Rectal smooth muscle tissue (tissue), 1 donor: ENCODE measurements at regions not wholly inside any gene's neighbourhood (a gene's known extent, or its start where the extent isn't known, plus 50 kb on each side); places are given as distances from the start of the nearest gene placed in this dataset.
"Not testable (repeated sequence)": the region's sequence is repeated elsewhere in the genome, so short reads cannot be mapped to it uniquely, and the experiment has no call there.

Experiments
- H3K27ac ChIP-seq: one replicate; pipeline ENCODE4 v1.7.0; 2013; ENCODE audit warnings: low read depth, low read length, inconsistent platforms
- H3K27me3 ChIP-seq: one replicate; pipeline ENCODE4 v1.7.0; 2013; ENCODE audit warnings: low read length; ENCODE audit not compliant: control insufficient read depth, insufficient read depth
- H3K36me3 ChIP-seq: one replicate; pipeline ENCODE4 v1.7.0; 2013; ENCODE audit warnings: low read length; ENCODE audit not compliant: control insufficient read depth, insufficient read depth
- H3K4me1 ChIP-seq: one replicate; pipeline ENCODE4 v1.7.0; 2013; ENCODE audit warnings: low read length; ENCODE audit not compliant: control insufficient read depth, insufficient read depth
- H3K4me3 ChIP-seq: one replicate; pipeline ENCODE4 v1.7.0; 2013; ENCODE audit warnings: low read length
- H3K9ac ChIP-seq: one replicate; pipeline ENCODE4 v1.7.0; 2013; ENCODE audit warnings: low read length

DNA sequence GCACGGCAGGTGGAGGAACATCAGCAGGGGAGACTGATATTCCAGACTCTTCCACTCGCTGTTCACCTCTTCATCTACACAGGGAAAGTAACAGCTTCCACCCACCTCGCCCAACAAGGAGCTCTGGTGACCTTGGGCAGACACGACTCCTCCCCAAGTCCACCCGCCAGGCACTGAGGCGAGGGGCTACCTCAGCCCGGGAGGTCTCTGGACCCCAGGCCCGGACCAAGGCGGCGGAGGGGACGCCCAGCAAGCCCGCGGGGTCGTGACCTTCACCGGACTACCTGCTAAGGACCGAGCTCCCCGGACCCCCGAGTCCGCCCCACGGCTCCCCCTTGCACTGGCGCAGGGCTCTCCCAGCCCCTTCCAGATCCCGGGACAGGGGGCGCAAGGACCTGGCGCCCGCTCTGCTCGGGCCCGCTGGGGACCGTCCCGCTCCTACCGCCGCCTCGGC lies 70.2 kb upstream of the LPCAT1 start:
- Histone ChIP-seq H3K9ac (peak overlapping the region; percentile 40), H3K27ac (peak overlapping the region; percentile 70)

DNA sequence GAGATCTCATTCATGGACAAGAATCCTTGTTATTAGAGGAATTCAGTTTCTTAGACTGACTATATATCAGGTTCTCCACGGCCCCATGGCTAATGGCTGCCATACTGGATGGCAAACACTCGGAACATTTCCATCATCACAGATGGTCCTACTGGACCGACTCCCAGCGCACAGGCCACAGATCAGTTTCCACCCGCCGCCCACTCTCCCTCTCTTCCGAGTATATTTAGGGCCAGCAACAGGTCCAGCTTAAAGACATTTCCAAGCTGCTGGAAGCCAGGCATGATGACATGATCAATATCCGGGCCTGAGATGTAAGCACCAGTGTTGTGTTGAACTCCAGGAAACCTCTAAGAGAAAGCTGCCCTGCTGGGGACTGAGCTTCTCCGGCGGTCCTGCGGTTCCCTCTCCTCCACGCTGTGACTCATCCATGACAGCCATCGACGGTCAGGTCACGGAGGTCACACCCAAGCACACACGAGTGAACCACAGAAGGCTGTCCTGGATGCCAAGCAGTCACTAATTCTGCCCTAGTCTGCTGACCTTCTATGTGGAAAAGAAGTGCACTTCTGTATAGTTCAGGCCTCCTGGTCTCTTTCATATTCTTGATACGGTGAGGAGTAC lies 64.4 kb upstream of the LPCAT1 start:
- not testable (repeated sequence) for H3K9ac ChIP-seq, H3K27ac ChIP-seq, H3K4me3 ChIP-seq, H3K27me3 ChIP-seq, H3K4me1 ChIP-seq
- peaks cover 11% of the 10 kb centered on the region for H3K36me3 ChIP-seq

More for the DNA sequence above, 70.2 kb upstream of the LPCAT1 start:
- peak overlapping the region; percentile 66 for H3K4me3 ChIP-seq
- H3K27me3 ChIP-seq, result no peaks in the 10 kb centered on the region
- no peaks in the 10 kb centered on the region for H3K4me1 ChIP-seq
- H3K36me3 ChIP-seq, result peaks cover 5% of the 10 kb centered on the region

DNA sequence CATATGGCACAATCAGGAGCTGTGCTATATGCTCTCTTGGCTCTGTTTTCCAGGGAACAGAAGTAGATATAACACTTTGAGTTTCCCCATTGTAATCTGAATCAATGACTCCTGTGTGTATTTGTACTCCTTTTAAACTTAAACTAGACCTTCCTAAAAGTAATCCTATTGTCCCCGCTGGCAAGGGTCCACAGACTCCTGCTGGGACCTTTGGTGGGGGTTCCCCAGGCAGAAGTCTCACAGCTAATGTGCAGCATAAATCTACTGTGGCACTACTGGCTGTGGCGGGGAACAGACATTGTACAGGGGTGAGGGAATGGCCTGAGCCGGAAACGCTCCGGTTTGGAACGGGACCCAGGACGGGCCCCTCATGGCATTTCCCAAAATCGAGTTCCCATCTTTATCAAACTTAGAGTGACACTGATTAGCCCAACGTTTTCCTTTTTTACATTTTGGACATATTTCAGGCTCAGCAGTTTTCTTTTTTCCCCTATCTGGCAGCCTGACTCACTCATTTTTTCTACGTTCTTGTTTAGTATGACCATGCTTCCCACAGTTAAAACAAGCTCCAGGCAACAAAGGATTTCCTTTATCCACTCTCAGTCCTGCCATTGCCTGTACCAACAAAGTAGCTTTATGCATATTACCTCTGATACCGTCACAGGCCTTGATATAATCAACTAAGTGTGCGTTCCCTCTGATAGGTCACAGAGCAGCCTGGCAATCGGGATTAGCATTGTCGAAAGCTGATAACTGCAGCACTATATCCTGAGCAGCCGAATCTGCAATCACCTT lies 59.5 kb upstream of the LPCAT1 start:
- not testable (repeated sequence) for H3K4me1 ChIP-seq, H3K27me3 ChIP-seq, H3K9ac ChIP-seq, H3K36me3 ChIP-seq, H3K4me3 ChIP-seq, H3K27ac ChIP-seq

- not testable (repeated sequence) for H3K4me1 ChIP-seq, H3K27me3 ChIP-seq, H3K36me3 ChIP-seq, H3K27ac ChIP-seq, H3K4me3 ChIP-seq, H3K9ac ChIP-seq
Measured at GRCh38 chr5:1579389-1579788, 55.6 kb upstream of the LPCAT1 start.

- H3K27ac ChIP-seq, H3K9ac ChIP-seq, H3K4me3 ChIP-seq, H3K4me1 ChIP-seq, H3K27me3 ChIP-seq, H3K36me3 ChIP-seq: not testable (repeated sequence)
Measured at GRCh38 chr5:1576851-1577250, 53.1 kb upstream of the LPCAT1 start.

- H3K27me3 ChIP-seq, H3K4me3 ChIP-seq, H3K4me1 ChIP-seq, H3K36me3 ChIP-seq, H3K27ac ChIP-seq, H3K9ac ChIP-seq: not testable (repeated sequence)
Measured at GRCh38 chr5:1575991-1576714, 52.4 kb upstream of the LPCAT1 start.

DNA sequence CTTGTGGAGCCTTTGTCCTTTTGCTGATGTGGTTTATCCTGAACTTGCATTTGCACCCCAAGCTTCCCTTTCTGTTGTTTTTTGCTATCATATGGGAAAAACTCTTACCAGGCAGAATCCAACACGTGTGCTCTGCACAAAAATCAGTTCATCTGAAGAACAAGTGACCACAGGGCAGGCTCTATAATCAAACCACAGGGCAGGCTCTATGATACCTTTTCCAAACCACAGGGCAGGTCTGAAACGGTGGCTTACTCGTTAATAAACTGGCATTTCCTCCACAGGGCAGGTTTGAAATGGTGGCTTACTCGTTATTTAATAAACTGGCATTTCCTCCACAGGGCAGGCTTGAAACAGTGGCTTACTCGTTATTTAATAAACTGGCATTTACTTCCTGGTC lies 51.7 kb upstream of the LPCAT1 start:
- H3K27me3 ChIP-seq, H3K4me1 ChIP-seq, H3K36me3 ChIP-seq, H3K27ac ChIP-seq, H3K4me3 ChIP-seq, H3K9ac ChIP-seq: not testable (repeated sequence)

GRCh38 chr5:1574023-1574318 lies 50.2 kb upstream of the LPCAT1 start:
- H3K27me3 ChIP-seq, H3K4me1 ChIP-seq, H3K36me3 ChIP-seq, H3K9ac ChIP-seq, H3K27ac ChIP-seq, H3K4me3 ChIP-seq: not testable (repeated sequence)

GRCh38 chr5:1573217-1574022 lies 49.7 kb upstream of the LPCAT1 start:
- not testable (repeated sequence) for H3K9ac ChIP-seq, H3K27ac ChIP-seq, H3K4me3 ChIP-seq, H3K36me3 ChIP-seq, H3K27me3 ChIP-seq, H3K4me1 ChIP-seq
